ENCODE measurements at regions not wholly inside any gene's neighbourhood (a gene's known extent, or its start where the extent isn't known, plus 50 kb on each side); places are given as distances from the start of the nearest gene placed in this dataset.

GRCh38 chr4:37758226-37758625 lies 68.3 kb upstream of the PGM2 start:
- TF ChIP-seq CTCF (IDR thresholded peaks at IDR 0.05), result no peak
- peak in 2 of 3 donors; percentile 20 to 50 for TF ChIP-seq POLR2AphosphoS5 (IDR thresholded peaks at IDR 0.05)

Measured in suprapubic skin (tissue), 3 donors.